CD4-positive, alpha-beta T cell treated with Interleukin-4 for 4 hours (primary cell): ENCODE measurements at regions not wholly inside any gene's neighbourhood (a gene's known extent, or its start where the extent isn't known, plus 50 kb on each side); places are given as distances from the start of the nearest gene placed in this dataset.
A peak's percentile ranks its signal among the peaks of the same experiment; 100 is the strongest.
"Not testable (repeated sequence)": the region's sequence is repeated elsewhere in the genome, so short reads cannot be mapped to it uniquely, and the experiment has no call there.

Experiments
- DNase-seq: peaks from one replicate; pipeline ENCODE4 v3.0.0-alpha.2; 2020

- DNase-seq = no peak
Measured at GRCh38 chr21:28579986-28580550, 412.6 kb downstream of the LTN1 start.

GRCh38 chr21:28568692-28569091 is 424.0 kb downstream of the LTN1 start:
- DNase-seq = no peak

- DNase-seq = not testable (repeated sequence)
Measured at GRCh38 chr21:28563933-28564332, 428.7 kb downstream of the LTN1 start.

- no peak for DNase-seq
Measured at GRCh38 chr21:28561772-28562171, 430.9 kb downstream of the LTN1 start.

- no peak for DNase-seq
Measured at GRCh38 chr21:28554660-28555475, 437.8 kb downstream of the LTN1 start.

GRCh38 chr21:28550057-28550825 is 442.4 kb downstream of the LTN1 start:
- DNase-seq = no peak

- no peak for DNase-seq
Measured at GRCh38 chr21:28548291-28548690, 444.4 kb downstream of the LTN1 start.

- DNase-seq = no peak
Measured at GRCh38 chr21:28547766-28548165, 444.9 kb downstream of the LTN1 start.

GRCh38 chr21:28543975-28544374 is 448.7 kb downstream of the LTN1 start:
- DNase-seq = no peak

GRCh38 chr21:28541371-28542112 is 451.1 kb downstream of the LTN1 start:
- no peak for DNase-seq

- no peak for DNase-seq
Measured at GRCh38 chr21:28540514-28540913, 452.2 kb downstream of the LTN1 start.

- no peak for DNase-seq
Measured at GRCh38 chr21:28539623-28539988, 453.1 kb downstream of the LTN1 start.

GRCh38 chr21:28538987-28539622 is 453.6 kb downstream of the LTN1 start:
- no peak for DNase-seq

- DNase-seq = no peak
Measured at GRCh38 chr21:28537371-28538079, 455.2 kb downstream of the LTN1 start.

GRCh38 chr21:28532446-28532845 is 460.2 kb downstream of the LTN1 start:
- DNase-seq = no peak

- DNase-seq = no peak
Measured at GRCh38 chr21:28523367-28523766, 469.3 kb downstream of the LTN1 start.

GRCh38 chr21:28522014-28522799 is 470.5 kb downstream of the LTN1 start:
- DNase-seq = no peak

GRCh38 chr21:28518630-28519029 is 474.0 kb downstream of the LTN1 start:
- DNase-seq = no peak

- DNase-seq = peak; percentile 55
Measured at GRCh38 chr21:28516991-28517592, 475.6 kb downstream of the LTN1 start.

GRCh38 chr21:28516021-28516420 is 476.7 kb downstream of the LTN1 start:
- no peak for DNase-seq

- no peak for DNase-seq
Measured at GRCh38 chr21:28513428-28513827, 479.2 kb downstream of the LTN1 start.
